Ascending aorta (tissue), 2 donors: ENCODE measurements at regions not wholly inside any gene's neighbourhood (a gene's known extent, or its start where the extent isn't known, plus 50 kb on each side); places are given as distances from the start of the nearest gene placed in this dataset.

Experiments used
- DNase-seq, 2 donors: peaks; one replicate each; pipeline ENCODE4 v3.0.0-alpha.2; 2019; ENCODE audit warnings: low spot score in 2 of 2
- H3K27ac ChIP-seq, 2 donors: fragments of 200-600 bp; sonication (generic); one replicate each; pipeline ENCODE4 v1.5.1; 2016 to 2017; ENCODE audit warnings: mild to moderate bottlenecking in 1 of 2
- H3K27me3 ChIP-seq: fragments of 200-600 bp; sonication (generic); one replicate; pipeline ENCODE4 v1.5.1; 2017
- H3K36me3 ChIP-seq, 2 donors: fragments of 200-600 bp; sonication (generic); one replicate each; pipeline ENCODE4 v1.5.1; 2016
- H3K4me1 ChIP-seq, 2 donors: fragments of 200-600 bp; sonication (generic); one replicate each; pipeline ENCODE4 v1.5.1; 2016 to 2017; ENCODE audit warnings: mild to moderate bottlenecking in 1 of 2
- H3K4me3 ChIP-seq, 2 donors: fragments of 200-600 bp; sonication (generic); one replicate each; pipeline ENCODE4 v1.5.1; 2016 to 2017; ENCODE audit warnings: mild to moderate bottlenecking in 1 of 2
- H3K9me3 ChIP-seq, 2 donors: fragments of 200-600 bp; sonication (generic); one replicate each; pipeline ENCODE4 v1.5.1; 2016
- intact Hi-C: fragments of 100-400 bp; cut with DNase I; formaldehyde crosslinking; loops from one replicate; pipeline ENCODE4 v1.15.1; 2023
- TF ChIP-seq, protein P1 (sequence below), 3 experiments: fragments of 200-600 bp in 2 of 3; fragments of 450-650 bp in 1 of 3; sonication (generic) in 2 of 3; IDR thresholded peaks; one replicate each; pipeline ENCODE4 v1.5.1; 2016 to 2019; ENCODE audit warnings: antibody characterized with exemption in 3 of 3, mild to moderate bottlenecking in 1 of 3, moderate library complexity in 1 of 3

- H3K27ac ChIP-seq, result no peak overlapping the region
- no peak overlapping the region for H3K4me3 ChIP-seq
- H3K9me3 ChIP-seq, result no peaks in the 10 kb centered on the region
- no peaks in the 10 kb centered on the region for H3K36me3 ChIP-seq
- intact Hi-C loops, result no loop called here
- TF ChIP-seq, protein P1, sequence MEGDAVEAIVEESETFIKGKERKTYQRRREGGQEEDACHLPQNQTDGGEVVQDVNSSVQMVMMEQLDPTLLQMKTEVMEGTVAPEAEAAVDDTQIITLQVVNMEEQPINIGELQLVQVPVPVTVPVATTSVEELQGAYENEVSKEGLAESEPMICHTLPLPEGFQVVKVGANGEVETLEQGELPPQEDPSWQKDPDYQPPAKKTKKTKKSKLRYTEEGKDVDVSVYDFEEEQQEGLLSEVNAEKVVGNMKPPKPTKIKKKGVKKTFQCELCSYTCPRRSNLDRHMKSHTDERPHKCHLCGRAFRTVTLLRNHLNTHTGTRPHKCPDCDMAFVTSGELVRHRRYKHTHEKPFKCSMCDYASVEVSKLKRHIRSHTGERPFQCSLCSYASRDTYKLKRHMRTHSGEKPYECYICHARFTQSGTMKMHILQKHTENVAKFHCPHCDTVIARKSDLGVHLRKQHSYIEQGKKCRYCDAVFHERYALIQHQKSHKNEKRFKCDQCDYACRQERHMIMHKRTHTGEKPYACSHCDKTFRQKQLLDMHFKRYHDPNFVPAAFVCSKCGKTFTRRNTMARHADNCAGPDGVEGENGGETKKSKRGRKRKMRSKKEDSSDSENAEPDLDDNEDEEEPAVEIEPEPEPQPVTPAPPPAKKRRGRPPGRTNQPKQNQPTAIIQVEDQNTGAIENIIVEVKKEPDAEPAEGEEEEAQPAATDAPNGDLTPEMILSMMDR (IDR thresholded peaks at IDR 0.05), result no peak
- no peak for DNase-seq
- H3K4me1 ChIP-seq, result no peaks in the 10 kb centered on the region
- H3K27me3 ChIP-seq, result no peaks in the 10 kb centered on the region
Observed at GRCh38 chr12:115121053-115121452, 437.1 kb upstream of the TBX3 start.

DNA sequence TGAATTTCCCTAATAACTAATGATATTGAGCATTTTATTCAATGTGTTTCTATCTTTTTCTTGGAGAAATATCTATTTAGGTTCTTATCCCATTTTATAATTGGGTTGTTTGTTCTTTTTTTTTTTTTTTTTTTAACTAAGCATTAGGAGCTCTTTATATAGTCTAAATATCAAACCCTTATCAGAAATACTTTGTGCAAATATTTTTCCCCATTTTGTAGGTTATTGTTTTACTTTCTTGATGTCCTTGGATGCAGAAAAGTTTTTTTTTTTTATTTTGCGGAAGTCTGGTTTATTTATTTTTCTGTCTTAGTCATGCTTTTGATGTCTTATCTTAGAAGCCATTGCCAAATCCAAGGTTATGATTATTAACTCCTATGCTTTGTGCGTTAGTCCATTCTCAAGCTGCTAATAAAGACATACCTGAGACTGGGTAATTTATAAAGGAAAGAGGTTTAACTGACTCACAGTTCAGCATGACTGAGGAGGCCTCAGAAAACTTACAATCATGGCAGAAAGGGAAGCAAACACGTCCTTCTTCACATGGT lies 434.3 kb upstream of the TBX3 start:
- intact Hi-C loops, result no loop called here
- no peak overlapping the region for H3K4me3 ChIP-seq

GRCh38 chr12:115114140-115114539 lies 430.2 kb upstream of the TBX3 start:
- no peak for DNase-seq
- H3K27ac ChIP-seq, result no peak overlapping the region
- no peaks in the 10 kb centered on the region for H3K4me1 ChIP-seq
- no peak overlapping the region for H3K4me3 ChIP-seq
- no peaks in the 10 kb centered on the region for H3K9me3 ChIP-seq
- H3K27me3 ChIP-seq, result no peaks in the 10 kb centered on the region
- TF ChIP-seq, protein P1 (IDR thresholded peaks at IDR 0.05), result no peak
- intact Hi-C loops, result no loop called here
- H3K36me3 ChIP-seq, result no peaks in the 10 kb centered on the region

More for the DNA sequence above, 434.3 kb upstream of the TBX3 start:
- H3K27me3 ChIP-seq, result no peaks in the 10 kb centered on the region
- TF ChIP-seq, protein P1 (IDR thresholded peaks at IDR 0.05), result no peak
- no peaks in the 10 kb centered on the region for H3K9me3 ChIP-seq
- no peak overlapping the region for H3K27ac ChIP-seq
- no peaks in the 10 kb centered on the region for H3K36me3 ChIP-seq
- DNase-seq, result no peak
- no peaks in the 10 kb centered on the region for H3K4me1 ChIP-seq

DNA sequence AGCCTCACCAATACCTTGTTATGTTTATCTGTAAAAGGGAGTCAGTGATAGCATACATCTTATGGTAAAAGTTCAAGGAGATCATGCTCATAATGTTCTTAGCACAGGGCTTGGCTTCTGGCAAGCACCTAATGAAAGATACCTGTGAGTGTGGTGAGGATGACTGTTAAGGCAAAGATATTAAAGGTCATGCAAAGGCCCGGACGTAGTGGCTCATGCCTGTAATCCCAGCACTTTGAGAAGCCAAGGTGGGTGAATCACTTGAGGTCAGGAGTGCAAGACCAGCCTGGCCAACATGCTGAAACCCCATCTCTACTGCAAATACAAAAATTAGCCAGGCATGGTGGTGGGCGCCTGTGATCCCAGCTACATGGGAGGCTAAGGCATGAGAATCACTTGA lies 425.9 kb upstream of the TBX3 start:
- Histone ChIP-seq H3K27me3 (no peaks in the 10 kb centered on the region), H3K4me3 (no peak overlapping the region), H3K4me1 (no peaks in the 10 kb centered on the region), H3K27ac (no peak overlapping the region), H3K36me3 (no peaks in the 10 kb centered on the region), H3K9me3 (no peaks in the 10 kb centered on the region)
- TF ChIP-seq, protein P1 (IDR thresholded peaks at IDR 0.05), result no peak
- no peak for DNase-seq
- intact Hi-C loops, result no loop called here

- no peaks in the 10 kb centered on the region for H3K36me3 ChIP-seq
- intact Hi-C loops, result no loop called here
- H3K4me3 ChIP-seq, result no peak overlapping the region
- no peaks in the 10 kb centered on the region for H3K4me1 ChIP-seq
- no peaks in the 10 kb centered on the region for H3K27me3 ChIP-seq
- no peak for DNase-seq
- TF ChIP-seq, protein P1 (IDR thresholded peaks at IDR 0.05), result no peak
- no peaks in the 10 kb centered on the region for H3K9me3 ChIP-seq
- no peak overlapping the region for H3K27ac ChIP-seq
Observed at GRCh38 chr12:115108129-115109100, 424.4 kb upstream of the TBX3 start.
